Endothelial cell (in vitro differentiated cells): ENCODE measurements at regions not wholly inside any gene's neighbourhood (a gene's known extent, or its start where the extent isn't known, plus 50 kb on each side); places are given as distances from the start of the nearest gene placed in this dataset.

Experiments used
- DNase-seq: peaks from one replicate; pipeline ENCODE4 v3.0.0; 2021; ENCODE audit warnings: low spot score
- H3K27ac Mint-ChIP-seq: one replicate; pipeline ENCODE4 v1.8.0; 2021; ENCODE audit warnings: mixed read lengths, inconsistent platforms; ENCODE audit not compliant: unreplicated experiment
- H3K27me3 Mint-ChIP-seq: one replicate; pipeline ENCODE4 v1.8.0; 2021; ENCODE audit warnings: mild to moderate bottlenecking, moderate library complexity, mixed read lengths, inconsistent platforms; ENCODE audit not compliant: unreplicated experiment
- H3K36me3 Mint-ChIP-seq: one replicate; pipeline ENCODE4 v1.8.0; 2021; ENCODE audit warnings: mild to moderate bottlenecking, low read depth, mixed read lengths, inconsistent platforms; ENCODE audit not compliant: unreplicated experiment
- H3K4me1 Mint-ChIP-seq: one replicate; pipeline ENCODE4 v1.8.0; 2021; ENCODE audit warnings: mild to moderate bottlenecking, mixed read lengths, inconsistent platforms; ENCODE audit not compliant: unreplicated experiment
- H3K4me3 Mint-ChIP-seq: one replicate; pipeline ENCODE4 v1.8.0; 2021; ENCODE audit warnings: mild to moderate bottlenecking, mixed read lengths, inconsistent platforms; ENCODE audit not compliant: unreplicated experiment
- H3K9me3 Mint-ChIP-seq: one replicate; pipeline ENCODE4 v1.8.0; 2021; ENCODE audit warnings: mixed read lengths, inconsistent platforms; ENCODE audit not compliant: unreplicated experiment
- CTCF ChIP-seq: fragments of 200-600 bp; sonication (generic); IDR thresholded peaks from one replicate; pipeline ENCODE4 v1.5.0; 2021; ENCODE audit warnings: antibody characterized with exemption; ENCODE audit not compliant: unreplicated experiment

GRCh38 chr18:45462179-45462578 lies 153.1 kb upstream of the SLC14A2 start:
- TF ChIP-seq CTCF, result no peak
- Mint-ChIP-seq H3K4me1 (no peaks in the 10 kb centered on the region), H3K4me3 (no peak overlapping the region), H3K36me3 (no peaks in the 10 kb centered on the region), H3K9me3 (no peaks in the 10 kb centered on the region), H3K27me3 (peaks cover 7% of the 10 kb centered on the region), H3K27ac (no peak overlapping the region)
- no peak for DNase-seq

GRCh38 chr18:45463451-45463850 lies 151.8 kb upstream of the SLC14A2 start:
- H3K9me3 Mint-ChIP-seq, result no peaks in the 10 kb centered on the region
- no peak for TF ChIP-seq CTCF
- no peak overlapping the region for H3K4me3 Mint-ChIP-seq
- no peaks in the 10 kb centered on the region for H3K36me3 Mint-ChIP-seq
- H3K27me3 Mint-ChIP-seq, result peaks cover 6% of the 10 kb centered on the region
- H3K4me1 Mint-ChIP-seq, result peaks cover 7% of the 10 kb centered on the region
- no peak overlapping the region for H3K27ac Mint-ChIP-seq
- DNase-seq, result no peak

- peaks cover 7% of the 10 kb centered on the region for H3K4me1 Mint-ChIP-seq
- H3K36me3 Mint-ChIP-seq, result no peaks in the 10 kb centered on the region
- DNase-seq, result no peak
- H3K4me3 Mint-ChIP-seq, result no peak overlapping the region
- no peaks in the 10 kb centered on the region for H3K9me3 Mint-ChIP-seq
- peaks cover 6% of the 10 kb centered on the region for H3K27me3 Mint-ChIP-seq
- no peak overlapping the region for H3K27ac Mint-ChIP-seq
- no peak for TF ChIP-seq CTCF
These were observed 150.7 kb upstream of the SLC14A2 start for GRCh38 chr18:45464619-45465018.

- no peak overlapping the region for H3K4me3 Mint-ChIP-seq
- peaks cover 6% of the 10 kb centered on the region for H3K27me3 Mint-ChIP-seq
- H3K9me3 Mint-ChIP-seq, result no peaks in the 10 kb centered on the region
- H3K36me3 Mint-ChIP-seq, result no peaks in the 10 kb centered on the region
- peaks cover 7% of the 10 kb centered on the region for H3K4me1 Mint-ChIP-seq
- DNase-seq, result no peak
- no peak for TF ChIP-seq CTCF
- H3K27ac Mint-ChIP-seq, result no peak overlapping the region
These were observed 148.0 kb upstream of the SLC14A2 start for GRCh38 chr18:45467293-45467692.

GRCh38 chr18:45467945-45468344 lies 147.3 kb upstream of the SLC14A2 start:
- DNase-seq, result no peak
- Mint-ChIP-seq H3K4me1 (peaks cover 7% of the 10 kb centered on the region), H3K36me3 (no peaks in the 10 kb centered on the region)

More at GRCh38 chr18:45467945-45468344, 147.3 kb upstream of the SLC14A2 start:
- Mint-ChIP-seq H3K27ac (no peak overlapping the region), H3K4me3 (no peak overlapping the region), H3K9me3 (no peaks in the 10 kb centered on the region), H3K27me3 (peaks cover 6% of the 10 kb centered on the region)
- TF ChIP-seq CTCF, result no peak
